ENCODE measurements at regions not wholly inside any gene's neighbourhood (a gene's known extent, or its start where the extent isn't known, plus 50 kb on each side); places are given as distances from the start of the nearest gene placed in this dataset.

- TF ChIP-seq, protein P1, sequence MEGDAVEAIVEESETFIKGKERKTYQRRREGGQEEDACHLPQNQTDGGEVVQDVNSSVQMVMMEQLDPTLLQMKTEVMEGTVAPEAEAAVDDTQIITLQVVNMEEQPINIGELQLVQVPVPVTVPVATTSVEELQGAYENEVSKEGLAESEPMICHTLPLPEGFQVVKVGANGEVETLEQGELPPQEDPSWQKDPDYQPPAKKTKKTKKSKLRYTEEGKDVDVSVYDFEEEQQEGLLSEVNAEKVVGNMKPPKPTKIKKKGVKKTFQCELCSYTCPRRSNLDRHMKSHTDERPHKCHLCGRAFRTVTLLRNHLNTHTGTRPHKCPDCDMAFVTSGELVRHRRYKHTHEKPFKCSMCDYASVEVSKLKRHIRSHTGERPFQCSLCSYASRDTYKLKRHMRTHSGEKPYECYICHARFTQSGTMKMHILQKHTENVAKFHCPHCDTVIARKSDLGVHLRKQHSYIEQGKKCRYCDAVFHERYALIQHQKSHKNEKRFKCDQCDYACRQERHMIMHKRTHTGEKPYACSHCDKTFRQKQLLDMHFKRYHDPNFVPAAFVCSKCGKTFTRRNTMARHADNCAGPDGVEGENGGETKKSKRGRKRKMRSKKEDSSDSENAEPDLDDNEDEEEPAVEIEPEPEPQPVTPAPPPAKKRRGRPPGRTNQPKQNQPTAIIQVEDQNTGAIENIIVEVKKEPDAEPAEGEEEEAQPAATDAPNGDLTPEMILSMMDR (IDR thresholded peaks at IDR 0.05): no peak
- TF ChIP-seq POLR2A (IDR thresholded peaks at IDR 0.05): no peak
Observed at GRCh38 chr5:152256580-152256979, 148.5 kb downstream of the NMUR2 start.

All from right lobe of liver (tissue), 4 donors.